K562 (cell line): ENCODE measurements at regions not wholly inside any gene's neighbourhood (a gene's known extent, or its start where the extent isn't known, plus 50 kb on each side); places are given as distances from the start of the nearest gene placed in this dataset.

Experiments used
- BRF1 ChIP-seq: IDR thresholded peaks from 3 replicates; pipeline ENCODE4 v1.6.1; 2011; ENCODE audit warnings: borderline replicate concordance, mild to moderate bottlenecking; ENCODE audit not compliant: insufficient read length; ENCODE audit errors: extremely low read depth
- CHD2 ChIP-seq: IDR thresholded peaks from 2 replicates; pipeline ENCODE4 v1.6.1; 2011; ENCODE audit warnings: low read depth, low read length
- HDAC8 ChIP-seq: fragments of 450-650 bp; IDR thresholded peaks from 2 replicates; pipeline ENCODE4 v1.6.1; 2016; ENCODE audit warnings: mild to moderate bottlenecking, missing genetic modification characterization, moderate library complexity, missing compliant biosample characterization
- NCOR1 ChIP-seq: fragments of 450-650 bp; IDR thresholded peaks from 2 replicates; pipeline ENCODE4 v1.6.1; 2016; ENCODE audit warnings: mild to moderate bottlenecking, moderate library complexity
- RERE ChIP-seq: sonication (generic); formaldehyde crosslinking; IDR thresholded peaks from 2 replicates; pipeline ENCODE4 v1.8.0; 2023; ENCODE audit warnings: missing genetic modification reagents, mild to moderate bottlenecking, borderline replicate concordance
- SUPT5H ChIP-seq: fragments of 450-650 bp; IDR thresholded peaks from 2 replicates; pipeline ENCODE4 v1.6.1; 2016
- TRIM24 ChIP-seq, 2 experiments: fragments of 450-650 bp; IDR thresholded peaks; 2 replicates each; pipeline ENCODE4 v1.6.1; 2016
- TSHZ1 ChIP-seq: fragments of 250-450 bp; sonication (Bioruptor Pico); IDR thresholded peaks from 2 replicates; pipeline ENCODE4 v1.4.0; 2020; ENCODE audit warnings: mild to moderate bottlenecking, moderate library complexity
- ZNF140 ChIP-seq: fragments of 250-450 bp; sonication (Bioruptor Pico); IDR thresholded peaks from 2 replicates; pipeline ENCODE4 v1.8.0; 2021; ENCODE audit warnings: moderate library complexity, mild to moderate bottlenecking, inconsistent platforms
- ZNF57 ChIP-seq: fragments of 450-650 bp; formaldehyde crosslinking; IDR thresholded peaks from 2 replicates; pipeline ENCODE4 v1.4.0; 2020; ENCODE audit warnings: mild to moderate bottlenecking, moderate library complexity

- TF ChIP-seq RERE (CRISPR knock-in tag) (no peak), HDAC8 (tag) (no peak), TRIM24 (IDR thresholded peaks at IDR 0.05) (no peak), SUPT5H (no peak), NCOR1 (no peak), CHD2 (no peak), ZNF140 (CRISPR knock-in tag) (no peak), ZNF57 (CRISPR knock-in tag) (no peak), TSHZ1 (CRISPR knock-in tag) (no peak), BRF1 (no peak)
- TF ChIP-seq, all 486 proteins: peak for 0
Measured at GRCh38 chr1:94608852-94609530, 67.4 kb upstream of the F3 start (continued).
